K562 (cell line): ENCODE measurements at regions not wholly inside any gene's neighbourhood (a gene's known extent, or its start where the extent isn't known, plus 50 kb on each side); places are given as distances from the start of the nearest gene placed in this dataset.

ENCODE experiments used
- ATAC-seq: fragments of 200-7000 bp; cut with Tn5 transposase; 3 replicates; pipeline ENCODE4 v1.9.1; 2020; ENCODE audit warnings: moderate library complexity
- BruUV-seq: library from RNA; stranded (reverse); fragments of 400-500 nt; replicated peaks from 2 replicates; lab custom pipeline; 2021; lab: Mats Ljungman, UMichigan
- CTCF ChIA-PET: fragments of 300-600 bp; formaldehyde crosslinking; extraction: SDS; loops from one replicate; lab custom pipeline; 2021; ENCODE audit warnings: low intra/inter-chr PET ratio; lab: Yijun Ruan, JAX
- POLR2A ChIA-PET: fragments of 300-600, 350-650 bp; sonication (Branson Sonifier 250); formaldehyde crosslinking; extraction: SDS; loops from one replicate; lab custom pipeline; 2021; ENCODE audit warnings: antibody characterized with exemption, inconsistent platforms; lab: Yijun Ruan, JAX
- DNase-seq, 4 experiments: peaks; one replicate each; pipeline versions ENCODE4 v3.0.0 to v3.0.0-alpha.2; 2011 to 2018; ENCODE audit warnings: low spot score in 3 of 4, mixed read lengths in 3 of 4; ENCODE audit errors: extremely low read depth in 1 of 4
- FAIRE-seq: peaks from 2 replicates; lab custom pipeline; 2011; peaks lifted over from hg19 to GRCh38; lab: Jason Lieb, UNC
- H2AFZ ChIP-seq: 2 replicates; pipeline ENCODE4 v1.6.0; 2011; ENCODE audit warnings: low read depth, low read length, control low read depth, inconsistent platforms
- H3K27ac ChIP-seq: fragments of 200-600 bp; 3 replicates; pipeline ENCODE4 v1.8.0; 2011; ENCODE audit warnings: low read depth, mild to moderate bottlenecking, control low read depth, inconsistent platforms, low read length, moderate library complexity, mixed read lengths; ENCODE audit errors: extremely low read depth
- H3K27me3 ChIP-seq, 2 experiments: fragments of 300-600 bp in 1 of 2; 2 replicates in 1 of 2; 3 replicates in 1 of 2; pipeline versions ENCODE4 v1.6.0 to v1.8.0; 2011; ENCODE audit warnings: inconsistent platforms in 2 of 2, low read length in 2 of 2, mild to moderate bottlenecking in 1 of 2, mixed read lengths in 1 of 2, moderate library complexity in 1 of 2; ENCODE audit not compliant: control insufficient read depth in 2 of 2, insufficient read depth in 2 of 2
- H3K36me3 ChIP-seq: fragments of 300-600 bp; 3 replicates; pipeline ENCODE4 v1.8.0; 2011; ENCODE audit warnings: mild to moderate bottlenecking, low read length, inconsistent platforms; ENCODE audit not compliant: control insufficient read depth, insufficient read depth
- H3K4me1 ChIP-seq, 2 experiments: fragments of 200-600 bp in 1 of 2; replicated peaks in 1 of 2; 2 replicates in 1 of 2; 3 replicates in 1 of 2; pipeline versions ENCODE4 v1.5.1 to v1.8.0; 2011; ENCODE audit warnings: inconsistent platforms in 2 of 2, low read length in 2 of 2, mild to moderate bottlenecking in 1 of 2, mixed read lengths in 1 of 2, moderate library complexity in 1 of 2; ENCODE audit not compliant: control insufficient read depth in 2 of 2, insufficient read depth in 2 of 2
- H3K4me2 ChIP-seq: 2 replicates; pipeline ENCODE4 v1.6.1; 2011; ENCODE audit warnings: low read length, control low read depth, inconsistent platforms, mixed read lengths; ENCODE audit not compliant: insufficient read depth
- H3K4me3 ChIP-seq: fragments of 200-600 bp; sonication (generic), shearing (Covaris generic); 2 replicates; pipeline ENCODE4 v1.5.1; 2016; ENCODE audit warnings: control low read depth, inconsistent platforms
- H3K79me2 ChIP-seq: fragments of 200-600 bp; 3 replicates; pipeline ENCODE4 v1.8.0; 2011; ENCODE audit warnings: low read length, inconsistent platforms; ENCODE audit not compliant: control insufficient read depth, insufficient read depth
- H3K9ac ChIP-seq, 2 experiments: 2 replicates each; pipeline versions ENCODE4 v1.6.0 to v1.6.1; 2011; ENCODE audit warnings: low read depth in 2 of 2, low read length in 2 of 2, control low read depth in 1 of 2, inconsistent platforms in 1 of 2, mild to moderate bottlenecking in 1 of 2, mixed read lengths in 1 of 2; ENCODE audit not compliant: insufficient read depth in 1 of 2
- H3K9me1 ChIP-seq: one replicate; pipeline ENCODE4 v1.6.0; 2011; ENCODE audit warnings: inconsistent platforms, mild to moderate bottlenecking, low read length, moderate library complexity; ENCODE audit not compliant: control insufficient read depth, insufficient read depth
- H3K9me3 ChIP-seq: replicated peaks from 2 replicates; pipeline ENCODE4 v1.5.1; 2011; ENCODE audit warnings: low read depth, low read length, inconsistent platforms; ENCODE audit not compliant: control insufficient read depth, insufficient read depth
- H4K20me1 ChIP-seq: replicated peaks from 2 replicates; pipeline ENCODE4 v1.6.1; 2011; ENCODE audit warnings: low read length, inconsistent platforms, mixed read lengths; ENCODE audit not compliant: control insufficient read depth, insufficient read depth
- CBX2 ChIP-seq: fragments of 200-600 bp; sonication (generic); IDR thresholded peaks from one replicate; pipeline ENCODE4 v1.6.1; 2012; ENCODE audit warnings: mild to moderate bottlenecking, low read length, inconsistent platforms; ENCODE audit not compliant: insufficient read depth, poor library complexity, severe bottlenecking
- CEBPG ChIP-seq, 3 experiments: fragments of 200-800 bp in 1 of 3; sonication (Bioruptor generic) in 1 of 3; sonication (generic) in 1 of 3; formaldehyde crosslinking in 1 of 3; IDR thresholded peaks in 2 of 3; conservative IDR thresholded peaks in 1 of 3; 2 replicates each; pipeline versions ENCODE4 v1.6.1 to v1.8.0; 2016 to 2022; ENCODE audit warnings: missing compliant biosample characterization in 2 of 3, missing genetic modification characterization in 2 of 3, mild to moderate bottlenecking in 1 of 3, missing genetic modification reagents in 1 of 3
- CHD4 ChIP-seq: fragments of 200-600 bp; sonication (generic); IDR thresholded peaks from 3 replicates; pipeline ENCODE4 v1.6.1; 2012; ENCODE audit warnings: low read depth, mild to moderate bottlenecking, mixed read lengths, low read length, inconsistent platforms; ENCODE audit not compliant: insufficient read depth, insufficient replicate concordance, poor library complexity, severe bottlenecking
- COPS2 ChIP-seq: fragments of 450-650 bp; conservative IDR thresholded peaks from 2 replicates; pipeline ENCODE4 v1.6.1; 2016; ENCODE audit warnings: mild to moderate bottlenecking, moderate library complexity
- DMBX1 ChIP-seq: fragments of 250-450 bp; sonication (Bioruptor Pico); IDR thresholded peaks from 2 replicates; pipeline ENCODE4 v1.8.0; 2022; ENCODE audit warnings: inconsistent platforms, mild to moderate bottlenecking, moderate library complexity, borderline replicate concordance
- FOSL1 ChIP-seq: fragments of 200-800 bp; sonication (Bioruptor generic); conservative IDR thresholded peaks from 2 replicates; pipeline ENCODE4 v1.6.1; 2016; ENCODE audit warnings: missing genetic modification characterization, missing compliant biosample characterization
- KLF1 ChIP-seq: fragments of 450-650 bp; IDR thresholded peaks from 2 replicates; pipeline ENCODE4 v1.6.1; 2016; ENCODE audit warnings: missing genetic modification characterization, missing compliant biosample characterization
- NR2C2 ChIP-seq, 2 experiments: fragments of 200-800 bp in 1 of 2; sonication (Bioruptor generic) in 1 of 2; sonication (generic) in 1 of 2; formaldehyde crosslinking in 1 of 2; IDR thresholded peaks; 2 replicates each; pipeline versions ENCODE4 v1.6.1 to v1.8.0; 2016 to 2022; ENCODE audit warnings: mild to moderate bottlenecking in 1 of 2, missing compliant biosample characterization in 1 of 2, missing genetic modification characterization in 1 of 2, missing genetic modification reagents in 1 of 2
- NUFIP1 ChIP-seq: fragments of 450-650 bp; IDR thresholded peaks from 2 replicates; pipeline ENCODE4 v1.6.1; 2018; ENCODE audit not compliant: partially characterized antibody
- PRPF4 ChIP-seq: fragments of 200-400 bp; formaldehyde crosslinking; IDR thresholded peaks from one replicate; pipeline ENCODE4 v1.6.1; 2017; ENCODE audit warnings: low read length, low read depth, mild to moderate bottlenecking; ENCODE audit not compliant: insufficient read depth, poor library complexity, severe bottlenecking
- SREBF2 ChIP-seq: sonication (generic); formaldehyde crosslinking; IDR thresholded peaks from 2 replicates; pipeline ENCODE4 v1.4.0; 2020; ENCODE audit warnings: mild to moderate bottlenecking, missing genetic modification reagents
- U2AF1 ChIP-seq: fragments of 200-400 bp; formaldehyde crosslinking; optimal IDR thresholded peaks from 2 replicates; pipeline ENCODE3; 2017; ENCODE audit warnings: mild to moderate bottlenecking, low read depth, low read length, moderate library complexity
- ZFX ChIP-seq: sonication (generic); formaldehyde crosslinking; IDR thresholded peaks from 2 replicates; pipeline ENCODE4 v1.8.0; 2022; ENCODE audit warnings: mild to moderate bottlenecking, missing genetic modification reagents, moderate library complexity
- ZNF174 ChIP-seq: fragments of 250-450 bp; sonication (Bioruptor Pico); IDR thresholded peaks from 2 replicates; pipeline ENCODE4 v1.4.0; 2020; ENCODE audit warnings: mild to moderate bottlenecking
- ZNF217 ChIP-seq: sonication (generic); formaldehyde crosslinking; IDR thresholded peaks from 2 replicates; pipeline ENCODE4 v1.8.0; 2022; ENCODE audit warnings: mild to moderate bottlenecking, missing genetic modification reagents
- WGBS: fragments of 100-300 bp; shearing (Covaris generic); methylation state at CpG from one replicate; pipeline ENCODE4 v1.1.6; 2016; ENCODE audit warnings: low coverage, mixed read lengths; ENCODE audit not compliant: insufficient coverage; ENCODE audit errors: missing lambda C conversion rate; 5-methylcytosine and 5-hydroxymethylcytosine counted together
- in situ Hi-C: fragments of 300-500 bp; cut with MboI; formaldehyde crosslinking; loops from 4 replicates; pipeline ENCODE4 v1.15.0; 2018; ENCODE audit warnings: inconsistent platforms, mixed read lengths
- intact Hi-C: fragments of 100-400 bp; cut with micrococcal nuclease; formaldehyde crosslinking; loops from 2 replicates; pipeline ENCODE4 v1.14.2; 2022
- TF ChIP-seq, protein P1 (sequence below): fragments of 450-650 bp; IDR thresholded peaks from 2 replicates; pipeline ENCODE4 v1.7.0; 2016; ENCODE audit warnings: borderline replicate concordance
- TF ChIP-seq, protein P2 (sequence below): fragments of 250-450 bp; sonication (Bioruptor Pico); IDR thresholded peaks from 2 replicates; pipeline ENCODE4 v1.8.0; 2021; ENCODE audit warnings: moderate library complexity, mild to moderate bottlenecking, inconsistent platforms
- TF ChIP-seq, protein P3 (sequence below): fragments of 250-450 bp; sonication (Bioruptor Pico); IDR thresholded peaks from 2 replicates; pipeline ENCODE4 v1.8.0; 2022; ENCODE audit warnings: inconsistent platforms

DNA sequence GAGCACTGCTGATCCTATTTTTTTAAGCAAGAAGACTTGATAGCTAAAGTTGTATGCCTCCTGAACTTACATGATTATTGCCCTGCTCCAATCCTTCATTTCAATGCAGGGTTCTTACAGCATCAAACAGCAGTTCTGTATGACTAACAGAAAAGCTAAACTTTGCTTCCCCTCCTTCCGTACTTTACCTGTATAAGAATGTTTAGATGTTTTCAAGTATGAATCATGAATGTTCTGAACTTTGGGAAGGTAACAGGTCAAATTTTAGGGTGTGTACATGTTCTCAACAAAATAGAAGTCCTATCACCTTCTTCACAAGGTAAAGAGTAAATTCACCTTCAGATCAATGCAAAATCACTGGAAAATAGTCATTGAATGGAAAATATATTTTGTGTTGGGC, 972.6 kb upstream of the SEMA6A start:
- Histone ChIP-seq H2AFZ (no peak overlapping the region), H3K4me2 (no peak overlapping the region), H4K20me1 (no peaks in the 10 kb centered on the region), H3K9me1 (no peaks in the 10 kb centered on the region), H3K36me3 (no peaks in the 10 kb centered on the region), H3K9me3 (no peaks in the 10 kb centered on the region; the same call in 1 of the 2 replicates), H3K4me3 (no peak overlapping the region), H3K27ac (no peak overlapping the region), H3K9ac (no peak overlapping the region), H3K79me2 (no peaks in the 10 kb centered on the region), H3K4me1 (no peaks in the 10 kb centered on the region), H3K27me3 (no peaks in the 10 kb centered on the region)
- in situ Hi-C loops: no loop called here
- ATAC-seq: no peak
- BruUV-seq: no TSS peak
- 0% methylated on average over 1 of the region's 1 CpG for WGBS
- POLR2A ChIA-PET: no interaction called here
- no peak for DNase-seq
- CTCF ChIA-PET: no interaction called here
- intact Hi-C loops: no loop called here
- FAIRE-seq: no peak
- TF ChIP-seq, protein P1, sequence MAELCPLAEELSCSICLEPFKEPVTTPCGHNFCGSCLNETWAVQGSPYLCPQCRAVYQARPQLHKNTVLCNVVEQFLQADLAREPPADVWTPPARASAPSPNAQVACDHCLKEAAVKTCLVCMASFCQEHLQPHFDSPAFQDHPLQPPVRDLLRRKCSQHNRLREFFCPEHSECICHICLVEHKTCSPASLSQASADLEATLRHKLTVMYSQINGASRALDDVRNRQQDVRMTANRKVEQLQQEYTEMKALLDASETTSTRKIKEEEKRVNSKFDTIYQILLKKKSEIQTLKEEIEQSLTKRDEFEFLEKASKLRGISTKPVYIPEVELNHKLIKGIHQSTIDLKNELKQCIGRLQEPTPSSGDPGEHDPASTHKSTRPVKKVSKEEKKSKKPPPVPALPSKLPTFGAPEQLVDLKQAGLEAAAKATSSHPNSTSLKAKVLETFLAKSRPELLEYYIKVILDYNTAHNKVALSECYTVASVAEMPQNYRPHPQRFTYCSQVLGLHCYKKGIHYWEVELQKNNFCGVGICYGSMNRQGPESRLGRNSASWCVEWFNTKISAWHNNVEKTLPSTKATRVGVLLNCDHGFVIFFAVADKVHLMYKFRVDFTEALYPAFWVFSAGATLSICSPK: no peak
- TF ChIP-seq, protein P2, sequence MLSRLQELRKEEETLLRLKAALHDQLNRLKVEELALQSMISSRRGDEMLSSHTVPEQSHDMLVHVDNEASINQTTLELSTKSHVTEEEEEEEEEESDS: no peak
- TF ChIP-seq COPS2: no peak
- TF ChIP-seq SREBF2 (CRISPR knock-in tag): no peak
- TF ChIP-seq, protein P3, sequence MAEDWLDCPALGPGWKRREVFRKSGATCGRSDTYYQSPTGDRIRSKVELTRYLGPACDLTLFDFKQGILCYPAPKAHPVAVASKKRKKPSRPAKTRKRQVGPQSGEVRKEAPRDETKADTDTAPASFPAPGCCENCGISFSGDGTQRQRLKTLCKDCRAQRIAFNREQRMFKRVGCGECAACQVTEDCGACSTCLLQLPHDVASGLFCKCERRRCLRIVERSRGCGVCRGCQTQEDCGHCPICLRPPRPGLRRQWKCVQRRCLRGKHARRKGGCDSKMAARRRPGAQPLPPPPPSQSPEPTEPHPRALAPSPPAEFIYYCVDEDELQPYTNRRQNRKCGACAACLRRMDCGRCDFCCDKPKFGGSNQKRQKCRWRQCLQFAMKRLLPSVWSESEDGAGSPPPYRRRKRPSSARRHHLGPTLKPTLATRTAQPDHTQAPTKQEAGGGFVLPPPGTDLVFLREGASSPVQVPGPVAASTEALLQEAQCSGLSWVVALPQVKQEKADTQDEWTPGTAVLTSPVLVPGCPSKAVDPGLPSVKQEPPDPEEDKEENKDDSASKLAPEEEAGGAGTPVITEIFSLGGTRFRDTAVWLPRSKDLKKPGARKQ (CRISPR knock-in tag): no peak
- TF ChIP-seq CEBPG (CRISPR knock-in tag; IDR thresholded peaks at IDR 0.05): no peak
- no peak for TF ChIP-seq CEBPG (tag; conservative IDR thresholded peaks at IDR 0.05 in 1 of 2, IDR thresholded peaks at IDR 0.05 in 1 of 2)
- TF ChIP-seq DMBX1 (CRISPR knock-in tag): no peak
- TF ChIP-seq U2AF1: no peak
- no peak for TF ChIP-seq ZFX (CRISPR knock-in tag)
- no peak for TF ChIP-seq FOSL1 (tag)
- no peak for TF ChIP-seq NR2C2 (CRISPR knock-in tag; IDR thresholded peaks at IDR 0.05)
- TF ChIP-seq NR2C2 (tag; IDR thresholded peaks at IDR 0.05): no peak
- no peak for TF ChIP-seq ZNF217 (CRISPR knock-in tag)
- TF ChIP-seq KLF1 (tag): no peak
- no peak for TF ChIP-seq CBX2
- no peak for TF ChIP-seq CHD4
- TF ChIP-seq ZNF174: no peak
- TF ChIP-seq PRPF4: no peak
- no peak for TF ChIP-seq NUFIP1
